ENCODE measurements at regions not wholly inside any gene's neighbourhood (a gene's known extent, or its start where the extent isn't known, plus 50 kb on each side); places are given as distances from the start of the nearest gene placed in this dataset.

GRCh38 chrX:5337160-5337559 lies 891.5 kb downstream of the NLGN4X start:
- H2AFZ ChIP-seq (ENCODE audit: low read length): no peak overlapping the region
- no peaks in the 10 kb centered on the region for H4K20me1 ChIP-seq (ENCODE audit: insufficient read depth, low read length)
- H3K36me3 ChIP-seq (ENCODE audit: insufficient read depth, low read length): no peaks in the 10 kb centered on the region
- H3K4me2 ChIP-seq (ENCODE audit: low read length): no peak overlapping the region
- no peak for TF ChIP-seq EZH2 (IDR thresholded peaks at IDR 0.05; ENCODE audit: borderline replicate concordance, low read length)
- TF ChIP-seq, protein P1, sequence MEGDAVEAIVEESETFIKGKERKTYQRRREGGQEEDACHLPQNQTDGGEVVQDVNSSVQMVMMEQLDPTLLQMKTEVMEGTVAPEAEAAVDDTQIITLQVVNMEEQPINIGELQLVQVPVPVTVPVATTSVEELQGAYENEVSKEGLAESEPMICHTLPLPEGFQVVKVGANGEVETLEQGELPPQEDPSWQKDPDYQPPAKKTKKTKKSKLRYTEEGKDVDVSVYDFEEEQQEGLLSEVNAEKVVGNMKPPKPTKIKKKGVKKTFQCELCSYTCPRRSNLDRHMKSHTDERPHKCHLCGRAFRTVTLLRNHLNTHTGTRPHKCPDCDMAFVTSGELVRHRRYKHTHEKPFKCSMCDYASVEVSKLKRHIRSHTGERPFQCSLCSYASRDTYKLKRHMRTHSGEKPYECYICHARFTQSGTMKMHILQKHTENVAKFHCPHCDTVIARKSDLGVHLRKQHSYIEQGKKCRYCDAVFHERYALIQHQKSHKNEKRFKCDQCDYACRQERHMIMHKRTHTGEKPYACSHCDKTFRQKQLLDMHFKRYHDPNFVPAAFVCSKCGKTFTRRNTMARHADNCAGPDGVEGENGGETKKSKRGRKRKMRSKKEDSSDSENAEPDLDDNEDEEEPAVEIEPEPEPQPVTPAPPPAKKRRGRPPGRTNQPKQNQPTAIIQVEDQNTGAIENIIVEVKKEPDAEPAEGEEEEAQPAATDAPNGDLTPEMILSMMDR (IDR thresholded peaks at IDR 0.05; ENCODE audit: low read length): no peak
- H3K27ac ChIP-seq (ENCODE audit: low read depth, low read length, poor library complexity, severe bottlenecking): no peak overlapping the region
- H3K27me3 ChIP-seq (ENCODE audit: insufficient read depth, low read length): no peaks in the 10 kb centered on the region
- H3K79me2 ChIP-seq (ENCODE audit: insufficient read depth, low read length): no peaks in the 10 kb centered on the region
- no peaks in the 10 kb centered on the region for H3K9me3 ChIP-seq (ENCODE audit: low read length)
- H3F3A ChIP-seq (ENCODE audit: insufficient read depth, low read length): no peaks in the 10 kb centered on the region
- H3K9me2 ChIP-seq (ENCODE audit: low read depth, low read length): no peaks in the 10 kb centered on the region
- no peaks in the 10 kb centered on the region for H3K4me1 ChIP-seq (ENCODE audit: insufficient read depth, low read length, severe bottlenecking)
- no peak overlapping the region for H3K4me3 ChIP-seq (ENCODE audit: low read depth, low read length, poor library complexity, severe bottlenecking)
- H3K9ac ChIP-seq (ENCODE audit: low read length): no peak overlapping the region

GRCh38 chrX:5324546-5324945 lies 904.1 kb downstream of the NLGN4X start:
- Histone ChIP-seq H4K20me1 (ENCODE audit: insufficient read depth, low read length) (no peaks in the 10 kb centered on the region), H2AFZ (ENCODE audit: low read length) (no peak overlapping the region), H3K9me3 (ENCODE audit: low read length) (no peaks in the 10 kb centered on the region), H3F3A (ENCODE audit: insufficient read depth, low read length) (no peaks in the 10 kb centered on the region), H3K9me2 (ENCODE audit: low read depth, low read length) (no peaks in the 10 kb centered on the region), H3K79me2 (ENCODE audit: insufficient read depth, low read length) (no peaks in the 10 kb centered on the region), H3K36me3 (ENCODE audit: insufficient read depth, low read length) (no peaks in the 10 kb centered on the region), H3K4me1 (ENCODE audit: insufficient read depth, low read length, severe bottlenecking) (no peaks in the 10 kb centered on the region), H3K4me2 (ENCODE audit: low read length) (no peak overlapping the region), H3K4me3 (ENCODE audit: low read depth, low read length, poor library complexity, severe bottlenecking) (no peak overlapping the region), H3K27me3 (ENCODE audit: insufficient read depth, low read length) (no peaks in the 10 kb centered on the region), H3K27ac (ENCODE audit: low read depth, low read length, poor library complexity, severe bottlenecking) (no peak overlapping the region), H3K9ac (ENCODE audit: low read length) (no peak overlapping the region)
- TF ChIP-seq EZH2 (IDR thresholded peaks at IDR 0.05; ENCODE audit: borderline replicate concordance, low read length): no peak
- TF ChIP-seq, protein P1 (IDR thresholded peaks at IDR 0.05; ENCODE audit: low read length): no peak

- Histone ChIP-seq H3F3A (ENCODE audit: insufficient read depth, low read length) (no peaks in the 10 kb centered on the region), H3K27ac (ENCODE audit: low read depth, low read length, poor library complexity, severe bottlenecking) (no peak overlapping the region), H3K4me1 (ENCODE audit: insufficient read depth, low read length, severe bottlenecking) (no peaks in the 10 kb centered on the region), H3K27me3 (ENCODE audit: insufficient read depth, low read length) (no peaks in the 10 kb centered on the region), H3K9ac (ENCODE audit: low read length) (no peak overlapping the region), H4K20me1 (ENCODE audit: insufficient read depth, low read length) (no peaks in the 10 kb centered on the region), H2AFZ (ENCODE audit: low read length) (no peak overlapping the region), H3K79me2 (ENCODE audit: insufficient read depth, low read length) (no peaks in the 10 kb centered on the region), H3K36me3 (ENCODE audit: insufficient read depth, low read length) (no peaks in the 10 kb centered on the region), H3K4me2 (ENCODE audit: low read length) (no peak overlapping the region), H3K4me3 (ENCODE audit: low read depth, low read length, poor library complexity, severe bottlenecking) (no peak overlapping the region), H3K9me3 (ENCODE audit: low read length) (no peaks in the 10 kb centered on the region), H3K9me2 (ENCODE audit: low read depth, low read length) (no peaks in the 10 kb centered on the region)
- TF ChIP-seq EZH2 (IDR thresholded peaks at IDR 0.05; ENCODE audit: borderline replicate concordance, low read length): no peak
- TF ChIP-seq, protein P1 (IDR thresholded peaks at IDR 0.05; ENCODE audit: low read length): no peak
These were observed 914.5 kb downstream of the NLGN4X start for GRCh38 chrX:5314148-5314547.

All from OCI-LY1 (cell line).